Left ventricle myocardium inferior (tissue), 1 donor: ENCODE measurements at regions not wholly inside any gene's neighbourhood (a gene's known extent, or its start where the extent isn't known, plus 50 kb on each side); places are given as distances from the start of the nearest gene placed in this dataset.

Source experiments
- DNase-seq: peaks from one replicate; pipeline ENCODE4 v3.0.0-alpha.2; 2020
- H3K27ac ChIP-seq: fragments of 200-600 bp; replicated peaks from 2 replicates; pipeline ENCODE4 v1.8.0; 2021
- H3K27me3 ChIP-seq: fragments of 200-600 bp; 2 replicates; pipeline ENCODE4 v1.8.0; 2021; ENCODE audit warnings: low read depth
- H3K36me3 ChIP-seq: fragments of 200-600 bp; 2 replicates; pipeline ENCODE4 v1.8.0; 2021
- H3K4me1 ChIP-seq: fragments of 200-600 bp; 2 replicates; pipeline ENCODE4 v1.8.0; 2021
- H3K4me3 ChIP-seq: fragments of 200-600 bp; 2 replicates; pipeline ENCODE4 v1.8.0; 2021; ENCODE audit warnings: mild to moderate bottlenecking, moderate library complexity
- H3K9me3 ChIP-seq: fragments of 200-600 bp; replicated peaks from 2 replicates; pipeline ENCODE4 v1.8.0; 2021
- CTCF ChIP-seq: fragments of 200-600 bp; IDR thresholded peaks from 2 replicates; pipeline ENCODE4 v1.8.0; 2021; ENCODE audit warnings: antibody characterized with exemption, mild to moderate bottlenecking, borderline replicate concordance
- intact Hi-C: fragments of 100-400 bp; cut with micrococcal nuclease; formaldehyde crosslinking; loops from one replicate; pipeline ENCODE4 v1.11.0; 2022
- donor health status: DM: no; HTN: yes; CAD: no; lungs with severe emphysema.

- no peaks in the 10 kb centered on the region for H3K27me3 ChIP-seq
- H3K4me3 ChIP-seq = no peak overlapping the region
- peak; percentile 29 for TF ChIP-seq CTCF
- DNase-seq = no peak
- no peaks in the 10 kb centered on the region for H3K9me3 ChIP-seq
- no peaks in the 10 kb centered on the region for H3K36me3 ChIP-seq
- intact Hi-C loops = no loop called here
- no peak overlapping the region for H3K27ac ChIP-seq
- H3K4me1 ChIP-seq = no peaks in the 10 kb centered on the region
These were observed 205.9 kb downstream of the MBL2 start for GRCh38 chr10:52566471-52567246.

GRCh38 chr10:52567247-52567580 lies 205.4 kb downstream of the MBL2 start:
- intact Hi-C loops = no loop called here
- TF ChIP-seq CTCF = no peak
- Histone ChIP-seq H3K9me3 (no peaks in the 10 kb centered on the region), H3K27me3 (no peaks in the 10 kb centered on the region), H3K36me3 (no peaks in the 10 kb centered on the region), H3K27ac (no peak overlapping the region), H3K4me1 (no peaks in the 10 kb centered on the region), H3K4me3 (no peak overlapping the region)
- DNase-seq = no peak

- Histone ChIP-seq H3K4me3 (no peak overlapping the region), H3K36me3 (no peaks in the 10 kb centered on the region), H3K27ac (no peak overlapping the region), H3K27me3 (no peaks in the 10 kb centered on the region), H3K4me1 (no peaks in the 10 kb centered on the region), H3K9me3 (no peaks in the 10 kb centered on the region)
- DNase-seq = no peak
- intact Hi-C loops = no loop called here
- TF ChIP-seq CTCF = no peak
These were observed 204.3 kb downstream of the MBL2 start for GRCh38 chr10:52568309-52568708.

GRCh38 chr10:52570490-52570889 lies 202.1 kb downstream of the MBL2 start:
- Histone ChIP-seq H3K27ac (no peak overlapping the region), H3K4me3 (no peak overlapping the region), H3K27me3 (no peaks in the 10 kb centered on the region), H3K9me3 (no peaks in the 10 kb centered on the region), H3K36me3 (no peaks in the 10 kb centered on the region), H3K4me1 (no peaks in the 10 kb centered on the region)
- no peak for TF ChIP-seq CTCF
- intact Hi-C loops = no loop called here
- DNase-seq = no peak

GRCh38 chr10:52571018-52571417 lies 201.6 kb downstream of the MBL2 start:
- Histone ChIP-seq H3K4me1 (no peaks in the 10 kb centered on the region), H3K27me3 (no peaks in the 10 kb centered on the region), H3K27ac (no peak overlapping the region), H3K36me3 (no peaks in the 10 kb centered on the region), H3K9me3 (no peaks in the 10 kb centered on the region), H3K4me3 (no peak overlapping the region)
- no peak for TF ChIP-seq CTCF
- intact Hi-C loops = no loop called here
- no peak for DNase-seq
